ENCODE measurements at regions not wholly inside any gene's neighbourhood (a gene's known extent, or its start where the extent isn't known, plus 50 kb on each side); places are given as distances from the start of the nearest gene placed in this dataset.

GRCh38 chr3:42019953-42020260, 58.0 kb upstream of the ULK4 start:
- Histone ChIP-seq H3K9me3 (ENCODE audit: control insufficient read depth, insufficient read depth, low read depth, low read length) (no peaks in the 10 kb centered on the region), H3K27ac (ENCODE audit: extremely low read depth, low read depth, low read length) (no peak overlapping the region), H3K36me3 (ENCODE audit: control insufficient read depth in 2 of 2, insufficient read depth in 1 of 2, low read length in 2 of 2) (no peaks in the 10 kb centered on the region), H3K4me1 (ENCODE audit: control insufficient read depth, insufficient read depth, low read length) (peaks cover 2% of the 10 kb centered on the region; the same call in 1 of the 2 replicates), H3K4me3 (ENCODE audit: low read depth, low read length) (no peak overlapping the region)
- TF ChIP-seq SP7 (tag by site-specific recombination; IDR thresholded peaks at IDR 0.05), result peak; percentile 71; the same call in 1 of the 2 replicates
- no peak for TF ChIP-seq ZNF391 (tag by site-specific recombination; IDR thresholded peaks at IDR 0.05; ENCODE audit: borderline replicate concordance, low read depth)
- ChIA-PET CTCF (interaction anchor here (1.2 kb wide), 1 partner anchor 33 kb away, joined by 3 read pairs; no protein-coding TSS in a partner anchor), POLR2A (no interaction called here)

DNA sequence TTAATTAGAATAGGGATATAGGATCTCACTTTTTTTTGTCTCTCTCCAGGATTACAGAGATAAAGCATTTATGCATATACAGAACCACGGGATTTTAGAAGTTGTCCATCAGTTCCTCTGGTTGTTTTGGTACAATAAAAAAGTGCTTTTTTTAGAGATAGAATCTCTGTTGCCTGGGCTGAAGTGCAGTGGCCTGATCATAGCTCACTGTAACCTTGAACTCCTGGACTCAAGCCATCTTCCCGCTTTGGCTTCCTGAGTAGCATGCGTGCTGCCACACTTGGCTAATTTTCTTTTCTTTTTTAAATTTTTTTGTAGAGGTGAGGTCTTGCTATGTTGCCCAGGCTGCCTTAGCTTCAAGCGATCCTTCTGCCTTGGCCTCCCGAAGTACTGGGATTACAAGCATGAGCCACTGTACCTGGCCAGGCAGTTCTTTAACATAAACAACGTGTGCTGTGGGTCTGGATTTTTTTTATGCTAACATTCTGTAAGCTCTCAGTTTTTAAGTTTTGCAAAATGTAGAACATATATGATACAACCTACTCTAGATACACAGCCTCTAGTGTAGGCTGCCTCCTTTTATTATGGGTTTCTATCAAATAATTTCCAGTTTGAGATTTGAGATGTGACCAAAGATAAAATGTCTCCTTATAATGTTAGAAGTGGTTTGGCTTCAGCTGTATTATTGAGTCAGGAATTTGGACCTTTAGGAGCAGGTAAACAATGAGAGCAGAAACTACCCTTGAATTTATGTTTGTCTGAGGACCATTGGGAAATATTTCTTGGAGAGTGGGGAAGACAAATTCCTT, 57.4 kb upstream of the ULK4 start:
- CTCF ChIA-PET, result interaction anchor here (1.2 kb wide), 1 partner anchor 34 kb away, joined by 3 read pairs; no protein-coding TSS in a partner anchor

DNA sequence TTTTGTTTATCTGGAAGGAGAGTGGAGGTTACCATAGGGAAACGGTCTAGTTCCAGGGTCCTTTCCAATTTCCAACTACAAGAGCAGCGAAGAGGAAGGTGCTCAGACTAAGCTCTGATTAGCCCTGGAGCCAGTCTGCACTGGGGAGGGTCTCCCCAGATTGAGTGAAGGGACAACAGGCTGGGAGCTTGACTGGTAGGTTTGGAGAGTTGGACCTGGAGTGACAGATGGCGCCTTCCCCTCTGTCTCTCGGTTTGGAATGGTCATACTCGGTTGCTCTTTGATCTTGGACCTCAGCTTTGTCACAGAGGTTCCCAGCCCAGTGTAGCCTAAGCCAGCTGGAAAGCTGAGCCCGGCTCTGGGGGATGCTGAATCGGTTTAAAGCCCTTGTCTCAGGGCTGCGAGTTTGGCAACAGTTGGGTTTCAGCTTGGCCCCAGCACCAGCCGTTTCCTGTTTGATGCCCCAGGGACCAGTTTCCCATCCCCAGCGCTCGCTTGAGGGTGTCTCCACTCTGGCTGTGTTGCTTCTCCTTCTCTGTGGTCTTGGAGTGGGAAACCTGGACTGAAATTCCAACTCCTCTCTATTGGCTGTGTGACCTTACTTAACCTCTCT, 53.1 kb upstream of the ULK4 start:
- POLR2A ChIA-PET, result interaction anchor here (0.9 to 1.2 kb wide), 2 partner anchors 57 to 84 kb away, joined by 3 to 4 read pairs; no protein-coding TSS in a partner anchor
- no peak overlapping the region for H3K27ac ChIP-seq (ENCODE audit: extremely low read depth, low read depth, low read length)
- H3K9me3 ChIP-seq (ENCODE audit: control insufficient read depth, insufficient read depth, low read depth, low read length), result no peaks in the 10 kb centered on the region
- TF ChIP-seq ZNF670 (tag by site-specific recombination; IDR thresholded peaks at IDR 0.05; ENCODE audit: low read depth) (no peak), ZBTB20 (tag by site-specific recombination; IDR thresholded peaks at IDR 0.05) (peak; percentile 21; the same call in 1 of the 2 replicates), SCRT1 (tag by site-specific recombination; IDR thresholded peaks at IDR 0.05; ENCODE audit: borderline replicate concordance) (peak; percentile 9; the same call in 1 of the 2 replicates), SCRT2 (tag by site-specific recombination; IDR thresholded peaks at IDR 0.05) (peak; percentile 83), ZBTB48 (tag by site-specific recombination; IDR thresholded peaks at IDR 0.05) (0 out of 2 replicates have a peak, but pooled peaks have one; percentile 21)
- peaks cover 2% of the 10 kb centered on the region; the same call in 1 of the 2 replicates for H3K4me1 ChIP-seq (ENCODE audit: control insufficient read depth, insufficient read depth, low read length)
- CTCF ChIA-PET, result no interaction called here
- H3K36me3 ChIP-seq (ENCODE audit: control insufficient read depth in 2 of 2, insufficient read depth in 1 of 2, low read length in 2 of 2), result no peaks in the 10 kb centered on the region
- H3K4me3 ChIP-seq (ENCODE audit: low read depth, low read length), result peak overlapping the region; percentile 89

More for the DNA sequence above, 57.4 kb upstream of the ULK4 start:
- no peak overlapping the region for H3K27ac ChIP-seq (ENCODE audit: extremely low read depth, low read depth, low read length)
- no peak overlapping the region for H3K4me3 ChIP-seq (ENCODE audit: low read depth, low read length)
- peaks cover 2% of the 10 kb centered on the region; the same call in 1 of the 2 replicates for H3K4me1 ChIP-seq (ENCODE audit: control insufficient read depth, insufficient read depth, low read length)
- no peaks in the 10 kb centered on the region for H3K9me3 ChIP-seq (ENCODE audit: control insufficient read depth, insufficient read depth, low read depth, low read length)
- POLR2A ChIA-PET, result no interaction called here
- no peaks in the 10 kb centered on the region for H3K36me3 ChIP-seq (ENCODE audit: control insufficient read depth in 2 of 2, insufficient read depth in 1 of 2, low read length in 2 of 2)
- TF ChIP-seq, protein P1, sequence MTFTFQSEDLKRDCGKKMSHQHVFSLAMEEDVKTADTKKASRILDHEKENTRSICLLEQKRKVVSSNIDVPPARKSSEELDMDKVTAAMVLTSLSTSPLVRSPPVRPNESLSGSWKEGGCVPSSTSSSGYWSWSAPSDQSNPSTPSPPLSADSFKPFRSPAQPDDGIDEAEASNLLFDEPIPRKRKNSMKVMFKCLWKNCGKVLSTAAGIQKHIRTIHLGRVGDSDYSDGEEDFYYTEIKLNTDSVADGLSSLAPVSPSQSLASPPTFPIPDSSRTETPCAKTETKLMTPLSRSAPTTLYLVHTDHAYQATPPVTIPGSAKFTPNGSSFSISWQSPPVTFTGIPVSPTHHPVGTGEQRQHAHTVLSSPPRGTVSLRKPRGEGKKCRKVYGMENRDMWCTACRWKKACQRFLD (tag by site-specific recombination; IDR thresholded peaks at IDR 0.05), result no peak
- TF ChIP-seq ZNF133 (tag by site-specific recombination; IDR thresholded peaks at IDR 0.05), result no peak
- no peak for TF ChIP-seq MZF1 (tag by site-specific recombination; IDR thresholded peaks at IDR 0.05; ENCODE audit: borderline replicate concordance)
- no peak for TF ChIP-seq ZNF19 (tag by site-specific recombination; IDR thresholded peaks at IDR 0.05; ENCODE audit: low read depth)
- TF ChIP-seq OSR2 (tag by site-specific recombination; IDR thresholded peaks at IDR 0.05), result peak; percentile 58
- no peak for TF ChIP-seq ZNF248 (tag by site-specific recombination; IDR thresholded peaks at IDR 0.05)
- no peak for TF ChIP-seq WT1 (tag by site-specific recombination; IDR thresholded peaks at IDR 0.05)
- TF ChIP-seq ZNF211 (tag by site-specific recombination; IDR thresholded peaks at IDR 0.05; ENCODE audit: low read depth), result no peak

- Histone ChIP-seq H3K4me1 (ENCODE audit: control insufficient read depth, insufficient read depth, low read length) (peaks cover under 1% of the 10 kb centered on the region; the same call in 1 of the 2 replicates), H3K36me3 (ENCODE audit: control insufficient read depth in 2 of 2, insufficient read depth in 1 of 2, low read length in 2 of 2) (no peaks in the 10 kb centered on the region), H3K27ac (ENCODE audit: extremely low read depth, low read depth, low read length) (peak overlapping the region; percentile 66; the same call in 1 of the 2 replicates), H3K4me3 (ENCODE audit: low read depth, low read length) (peak overlapping the region; percentile 89), H3K9me3 (ENCODE audit: control insufficient read depth, insufficient read depth, low read depth, low read length) (no peaks in the 10 kb centered on the region)
- CTCF ChIA-PET, result no interaction called here
- POLR2A ChIA-PET, result interaction anchor here (0.6 to 1.2 kb wide), 3 partner anchors 36 to 85 kb away, joined by 3 to 4 read pairs (median 3); no protein-coding TSS in a partner anchor
- TF ChIP-seq ZNF335 (tag by site-specific recombination; conservative IDR thresholded peaks at IDR 0.05) (peak; percentile 80), ZNF629 (tag by site-specific recombination; IDR thresholded peaks at IDR 0.05) (peak; percentile 58), ZFP69B (tag by site-specific recombination; IDR thresholded peaks at IDR 0.05) (peak; percentile 44; the same call in 1 of the 2 replicates), ZBTB8A (tag by site-specific recombination; IDR thresholded peaks at IDR 0.05) (peak; percentile 15; the same call in 1 of the 2 replicates)
- TF ChIP-seq, protein P2, sequence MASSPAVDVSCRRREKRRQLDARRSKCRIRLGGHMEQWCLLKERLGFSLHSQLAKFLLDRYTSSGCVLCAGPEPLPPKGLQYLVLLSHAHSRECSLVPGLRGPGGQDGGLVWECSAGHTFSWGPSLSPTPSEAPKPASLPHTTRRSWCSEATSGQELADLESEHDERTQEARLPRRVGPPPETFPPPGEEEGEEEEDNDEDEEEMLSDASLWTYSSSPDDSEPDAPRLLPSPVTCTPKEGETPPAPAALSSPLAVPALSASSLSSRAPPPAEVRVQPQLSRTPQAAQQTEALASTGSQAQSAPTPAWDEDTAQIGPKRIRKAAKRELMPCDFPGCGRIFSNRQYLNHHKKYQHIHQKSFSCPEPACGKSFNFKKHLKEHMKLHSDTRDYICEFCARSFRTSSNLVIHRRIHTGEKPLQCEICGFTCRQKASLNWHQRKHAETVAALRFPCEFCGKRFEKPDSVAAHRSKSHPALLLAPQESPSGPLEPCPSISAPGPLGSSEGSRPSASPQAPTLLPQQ (tag by site-specific recombination; IDR thresholded peaks at IDR 0.05), result peak; percentile 67
- TF ChIP-seq, protein P3, sequence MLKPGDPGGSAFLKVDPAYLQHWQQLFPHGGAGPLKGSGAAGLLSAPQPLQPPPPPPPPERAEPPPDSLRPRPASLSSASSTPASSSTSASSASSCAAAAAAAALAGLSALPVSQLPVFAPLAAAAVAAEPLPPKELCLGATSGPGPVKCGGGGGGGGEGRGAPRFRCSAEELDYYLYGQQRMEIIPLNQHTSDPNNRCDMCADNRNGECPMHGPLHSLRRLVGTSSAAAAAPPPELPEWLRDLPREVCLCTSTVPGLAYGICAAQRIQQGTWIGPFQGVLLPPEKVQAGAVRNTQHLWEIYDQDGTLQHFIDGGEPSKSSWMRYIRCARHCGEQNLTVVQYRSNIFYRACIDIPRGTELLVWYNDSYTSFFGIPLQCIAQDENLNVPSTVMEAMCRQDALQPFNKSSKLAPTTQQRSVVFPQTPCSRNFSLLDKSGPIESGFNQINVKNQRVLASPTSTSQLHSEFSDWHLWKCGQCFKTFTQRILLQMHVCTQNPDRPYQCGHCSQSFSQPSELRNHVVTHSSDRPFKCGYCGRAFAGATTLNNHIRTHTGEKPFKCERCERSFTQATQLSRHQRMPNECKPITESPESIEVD (tag by site-specific recombination; IDR thresholded peaks at IDR 0.05), result no peak
Observed at GRCh38 chr3:42014458-42014920, 52.6 kb upstream of the ULK4 start.

Measured in HEK293 (cell line).